GM21423 (cell line): ENCODE measurements at regions not wholly inside any gene's neighbourhood (a gene's known extent, or its start where the extent isn't known, plus 50 kb on each side); places are given as distances from the start of the nearest gene placed in this dataset.

ENCODE experiments used
- ATAC-seq: cut with Tn5 transposase; IDR thresholded peaks from one replicate; pipeline ENCODE4 v1.9.1; 2021; ENCODE audit warnings: mild to moderate bottlenecking, moderate library complexity; ENCODE audit not compliant: unreplicated experiment

DNA sequence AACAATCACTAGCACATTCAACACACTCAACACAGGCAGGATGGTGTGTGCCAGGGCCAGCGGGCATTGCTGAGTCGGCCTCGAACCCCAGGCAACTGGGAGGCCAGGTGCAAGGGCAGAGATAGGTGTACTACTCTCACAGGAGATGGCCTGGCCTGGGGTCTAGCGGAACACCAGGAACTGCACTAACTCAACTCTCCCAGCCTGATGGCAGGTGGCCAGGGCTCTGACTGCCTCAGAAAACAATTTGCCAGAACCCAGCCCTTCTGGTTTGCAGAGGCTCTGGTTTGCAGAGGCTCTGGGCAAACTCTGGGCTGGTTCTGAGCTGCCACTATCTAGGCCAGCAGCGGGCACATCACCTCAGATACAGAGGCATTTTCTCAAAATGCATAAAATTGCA, 229.2 kb upstream of the CHRNA7 start:
- no peak for ATAC-seq

DNA sequence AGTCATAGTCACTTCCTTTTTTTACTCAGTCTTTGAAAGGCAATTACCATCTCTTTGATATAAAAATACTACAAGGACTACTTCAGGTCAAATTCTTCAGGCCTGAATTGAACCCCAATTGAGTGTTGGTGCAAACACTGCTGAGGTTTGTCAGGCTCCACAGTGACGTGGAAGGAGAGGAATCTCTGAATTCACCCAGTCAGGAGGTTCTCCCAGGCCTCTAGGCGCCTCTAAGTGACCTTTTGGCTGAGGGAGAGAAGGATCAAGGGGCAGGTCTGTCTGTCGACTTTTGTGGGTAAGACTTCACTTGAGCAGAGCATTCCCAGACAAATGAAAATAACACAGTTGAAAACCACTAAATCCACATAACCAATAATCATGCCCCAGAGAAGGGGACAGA, 227.6 kb upstream of the CHRNA7 start:
- ATAC-seq: no peak

DNA sequence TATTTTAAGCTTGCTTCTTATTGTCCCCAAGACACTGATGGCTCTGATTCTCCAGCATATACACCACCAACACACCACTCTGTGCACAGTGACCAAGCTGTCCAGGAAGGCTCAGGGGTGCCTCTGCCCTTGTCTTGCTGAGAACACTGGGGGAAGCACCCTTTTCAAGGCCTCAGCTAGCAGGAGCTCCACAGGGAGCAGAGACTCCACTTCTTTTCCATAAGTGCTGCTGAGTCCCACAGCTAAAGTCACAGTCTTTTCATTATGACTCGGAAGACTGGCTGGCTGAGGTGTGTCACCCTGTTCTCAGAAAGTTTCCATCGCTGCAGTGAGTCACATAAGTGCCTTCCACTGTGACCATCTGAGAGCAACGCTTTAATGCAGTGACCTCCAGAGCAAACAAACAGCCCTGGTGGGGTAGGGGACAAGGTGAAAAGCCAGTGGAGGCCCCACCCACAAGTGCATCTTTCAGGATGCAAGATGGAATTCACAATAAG, 226.9 kb upstream of the CHRNA7 start:
- no peak for ATAC-seq

DNA sequence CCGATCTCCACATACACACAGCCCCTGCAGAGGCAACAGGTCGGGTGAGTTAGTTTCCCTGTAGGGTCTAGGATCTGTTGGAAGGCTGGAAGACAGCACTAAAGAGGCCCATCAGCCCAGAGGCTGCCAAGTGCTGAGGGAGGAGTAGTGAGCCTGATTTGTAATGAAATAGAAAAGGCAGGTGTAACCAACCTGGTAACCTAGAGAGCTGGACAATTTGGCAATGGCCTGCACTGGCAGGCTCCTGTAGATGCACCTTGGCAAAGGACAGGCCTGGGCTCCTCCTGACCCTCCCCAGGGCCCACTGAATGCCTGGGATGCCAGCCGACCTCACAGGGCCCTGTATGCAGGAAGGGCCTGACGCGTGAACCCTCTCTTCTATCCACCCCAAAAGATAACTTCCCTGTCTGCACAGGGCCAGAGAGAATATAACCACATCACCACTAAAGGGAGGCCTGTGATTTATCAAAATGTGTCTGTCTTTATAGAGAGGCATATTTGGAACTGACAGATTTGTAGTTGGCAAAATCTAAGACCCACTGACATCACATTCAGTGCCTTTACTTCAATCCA, 225.1 kb upstream of the CHRNA7 start:
- no peak for ATAC-seq

DNA sequence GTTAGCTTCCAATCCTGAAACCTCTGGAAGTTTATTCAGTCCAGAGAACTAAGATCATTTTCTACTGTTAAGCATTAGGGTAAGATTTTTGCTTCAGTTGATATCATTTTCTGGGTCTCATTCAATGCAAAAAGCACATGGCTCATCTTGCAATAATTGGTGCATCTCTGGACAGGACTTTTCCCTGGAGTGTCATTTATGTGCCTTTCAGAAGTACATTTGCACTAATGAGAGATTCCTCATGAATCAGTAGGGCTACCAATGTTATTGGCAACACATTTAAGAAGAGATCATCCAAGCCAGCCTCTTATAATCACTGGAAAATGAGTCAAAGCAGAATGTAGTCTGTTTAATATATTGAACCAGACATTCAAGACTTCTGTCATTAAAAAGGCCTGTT, 224.2 kb upstream of the CHRNA7 start:
- no peak for ATAC-seq

DNA sequence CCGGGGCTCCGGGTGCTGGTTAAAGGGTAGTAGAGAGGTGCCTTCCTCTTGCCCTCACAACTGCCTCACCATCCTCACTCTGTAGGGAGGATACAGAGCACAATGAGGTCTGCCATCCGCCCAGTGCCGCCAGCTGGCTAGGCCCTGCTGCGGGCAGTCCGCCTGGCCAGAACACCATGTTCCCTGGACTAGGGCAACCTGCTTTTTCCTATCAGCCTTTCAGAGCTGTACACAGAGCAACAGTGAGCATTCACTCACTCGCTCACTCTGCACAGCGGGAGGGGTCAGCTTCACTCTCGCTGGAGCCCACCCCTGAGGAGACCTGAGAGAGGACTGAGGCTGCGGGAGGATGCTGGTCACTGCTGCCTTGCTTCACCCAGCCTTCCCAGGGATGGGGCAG, 218.7 kb upstream of the CHRNA7 start:
- no peak for ATAC-seq

DNA sequence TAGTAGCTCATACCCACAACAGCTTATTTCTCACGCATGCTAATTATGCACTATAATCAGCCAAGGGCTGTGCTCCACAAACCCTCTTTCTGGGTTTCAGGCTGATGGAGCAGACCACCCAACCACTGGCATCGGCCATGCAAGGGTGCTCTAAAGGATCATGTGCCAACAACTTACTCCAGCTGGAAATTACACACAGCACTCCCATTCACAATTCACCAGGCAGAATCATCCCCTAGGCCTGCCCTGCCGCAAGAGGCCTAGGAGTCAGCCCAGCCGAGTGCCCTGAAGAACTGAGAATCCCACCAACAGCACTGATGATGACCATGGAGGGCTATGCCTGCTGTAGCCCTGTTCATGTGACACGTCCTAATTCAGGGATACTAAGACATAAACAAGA, 216.2 kb upstream of the CHRNA7 start:
- no peak for ATAC-seq

DNA sequence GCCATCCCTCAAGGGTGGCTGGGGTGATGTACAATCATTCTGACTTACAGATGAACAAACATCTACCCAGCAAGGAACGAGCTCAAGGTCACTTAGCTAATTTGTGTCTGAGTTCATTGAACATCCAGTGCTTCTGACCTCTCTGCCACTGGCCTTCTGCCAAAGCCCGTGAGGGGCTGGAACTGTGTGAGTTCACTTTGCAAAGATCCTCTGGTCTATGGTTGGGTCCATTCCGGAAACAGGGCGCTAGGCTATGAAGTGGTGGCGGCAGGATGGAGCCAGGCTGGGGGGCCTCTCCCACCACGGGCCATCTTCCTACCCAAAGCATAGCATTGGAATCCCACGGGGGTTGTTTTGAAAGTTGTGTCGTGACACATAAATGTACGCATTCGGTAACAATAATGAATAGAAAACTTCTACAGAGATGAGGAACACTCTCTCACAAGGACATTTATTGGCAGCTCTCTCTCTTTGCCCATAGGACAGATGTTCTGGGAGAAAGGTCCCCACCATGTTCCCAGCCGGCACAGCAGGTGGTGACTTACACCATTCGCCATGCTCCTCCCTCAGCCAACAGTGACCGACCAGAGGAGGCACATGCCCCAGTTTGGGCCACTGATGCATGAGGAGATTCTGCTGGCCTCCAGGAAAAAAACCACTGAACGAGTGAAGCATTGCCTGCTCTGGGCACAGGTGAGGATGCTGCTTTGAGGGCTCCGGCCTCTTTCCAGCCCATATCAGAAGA, 214.7 kb upstream of the CHRNA7 start:
- ATAC-seq: no peak

DNA sequence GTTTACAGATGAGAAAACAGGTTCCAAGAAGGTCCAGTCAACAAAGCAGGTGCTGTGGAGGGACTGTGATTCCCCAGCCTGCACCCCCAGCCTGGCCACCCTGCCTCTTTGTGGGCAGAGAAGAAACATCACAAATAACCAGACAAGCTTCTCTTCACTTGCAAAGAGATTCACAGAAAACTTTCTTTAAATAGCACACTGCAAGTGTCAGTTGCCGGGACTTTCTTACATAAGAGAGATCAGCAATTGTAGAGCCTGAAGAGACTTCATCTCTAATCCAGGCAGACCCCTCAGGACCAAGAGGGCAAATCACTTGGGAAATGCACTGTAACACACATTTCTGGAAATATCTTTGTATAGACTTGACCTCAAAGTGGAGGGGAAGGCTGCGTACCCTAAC, 207.9 kb upstream of the CHRNA7 start:
- ATAC-seq: no peak

DNA sequence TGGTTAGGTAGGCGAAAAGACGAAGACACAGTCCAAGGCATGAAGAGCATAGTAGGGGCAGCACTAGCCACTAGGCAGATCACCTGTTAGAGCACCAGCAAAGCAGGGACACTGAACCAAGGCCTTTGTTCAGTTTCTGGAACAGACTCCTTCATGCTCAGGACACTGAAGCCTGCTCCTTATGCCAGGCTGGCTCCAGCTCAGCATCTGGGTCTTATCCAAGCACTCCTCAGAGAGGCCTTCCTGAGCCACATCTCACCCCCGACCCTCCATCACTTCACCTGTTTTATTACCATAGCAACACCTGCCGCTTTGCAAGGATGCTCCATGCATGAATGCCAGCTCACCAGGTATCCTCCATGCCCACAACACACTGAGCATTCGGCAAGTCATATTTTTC, 206.3 kb upstream of the CHRNA7 start:
- ATAC-seq: no peak

DNA sequence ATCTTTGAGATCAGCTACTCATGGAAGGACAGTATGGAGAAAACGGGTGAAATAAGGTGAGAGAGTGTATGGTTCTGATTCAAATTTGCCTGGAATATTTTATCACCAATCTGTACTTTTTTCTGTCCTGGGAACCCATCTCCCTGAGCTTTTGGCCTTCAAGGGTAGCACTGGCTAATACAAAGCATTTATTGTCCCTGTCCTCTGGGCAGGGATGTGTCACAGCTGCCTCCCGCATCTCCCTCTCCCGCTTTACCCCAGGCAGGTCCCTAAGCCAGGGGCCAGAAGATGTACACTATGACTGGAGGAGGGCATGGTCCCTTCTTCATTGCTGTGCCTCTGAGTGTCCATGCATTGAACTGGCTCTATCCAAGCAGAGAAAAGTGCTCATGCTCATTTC, 201.7 kb upstream of the CHRNA7 start:
- no peak for ATAC-seq

DNA sequence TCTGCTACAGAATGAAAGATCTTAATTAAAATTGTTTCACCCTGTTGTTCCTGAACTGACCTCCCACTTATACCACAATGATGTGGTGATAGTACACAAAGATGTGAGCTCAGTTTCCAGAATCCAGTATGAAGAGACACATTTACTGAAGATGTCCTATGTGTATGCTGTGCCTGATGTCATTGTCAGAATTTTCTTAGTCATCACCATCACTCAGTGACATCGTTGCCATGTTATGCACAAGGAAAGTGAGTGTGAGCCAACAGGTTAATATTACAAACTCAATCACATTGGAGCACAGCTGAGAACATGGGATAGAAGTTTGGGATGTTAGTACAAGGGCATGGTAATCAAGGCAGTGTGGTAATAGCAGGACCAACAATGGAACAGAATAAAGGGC, 199.7 kb upstream of the CHRNA7 start:
- no peak for ATAC-seq

DNA sequence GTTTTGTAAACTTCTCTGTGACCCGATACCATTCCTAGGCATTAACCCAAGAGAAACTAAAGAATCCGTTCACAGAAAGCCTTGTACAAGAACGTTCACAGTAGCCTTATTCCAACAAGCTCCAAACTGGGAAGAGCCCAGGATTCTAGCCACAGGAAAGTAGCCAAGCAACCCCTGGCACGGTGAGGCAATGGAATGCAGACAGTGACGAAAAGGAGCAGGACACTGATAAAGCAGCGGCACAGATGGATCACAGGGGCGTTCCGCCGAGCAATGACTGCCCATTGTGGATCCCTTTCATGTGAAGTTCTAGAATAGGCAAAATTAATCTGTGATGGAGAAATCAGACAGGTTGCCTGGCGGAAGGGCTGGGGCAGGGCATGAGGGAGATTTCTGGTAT, 198.7 kb upstream of the CHRNA7 start:
- ATAC-seq: no peak

DNA sequence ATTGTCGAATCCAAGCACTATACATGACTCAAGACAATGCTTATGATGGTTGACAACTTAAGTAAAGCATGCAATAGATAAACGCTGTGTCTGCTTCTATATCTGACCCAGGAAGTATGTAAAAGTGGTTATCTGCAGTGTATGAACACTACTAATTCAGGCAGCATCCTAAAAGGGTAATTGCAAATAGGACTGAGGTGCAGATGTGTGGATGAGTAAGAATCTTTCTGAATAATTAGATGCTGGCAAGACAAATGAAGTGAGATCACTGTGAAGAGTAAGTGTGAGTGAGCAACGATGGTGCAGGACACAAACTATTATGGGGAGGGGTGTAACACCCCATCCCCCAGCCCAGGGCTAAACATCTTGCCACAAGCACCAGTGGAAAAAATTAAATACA, 195.7 kb upstream of the CHRNA7 start:
- no peak for ATAC-seq

DNA sequence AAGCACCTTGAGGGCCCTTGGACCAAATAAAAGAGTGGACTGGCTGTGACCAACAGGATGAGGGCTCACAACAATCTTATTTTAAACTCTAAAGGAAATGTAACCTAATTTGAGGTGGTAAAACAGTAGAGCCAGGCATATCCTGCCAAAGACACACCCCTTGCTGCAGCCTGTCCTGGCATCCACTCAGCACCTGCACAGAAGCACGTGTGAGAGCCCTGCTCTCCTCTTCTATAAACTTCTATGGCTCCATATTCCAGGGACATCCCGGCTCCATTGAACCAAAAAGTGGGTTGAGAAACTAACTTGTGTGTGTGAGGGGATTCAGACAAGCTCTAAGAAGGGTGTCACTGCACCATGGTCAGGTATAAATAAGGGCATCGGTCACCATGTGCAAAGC, 190.9 kb upstream of the CHRNA7 start:
- ATAC-seq: no peak

DNA sequence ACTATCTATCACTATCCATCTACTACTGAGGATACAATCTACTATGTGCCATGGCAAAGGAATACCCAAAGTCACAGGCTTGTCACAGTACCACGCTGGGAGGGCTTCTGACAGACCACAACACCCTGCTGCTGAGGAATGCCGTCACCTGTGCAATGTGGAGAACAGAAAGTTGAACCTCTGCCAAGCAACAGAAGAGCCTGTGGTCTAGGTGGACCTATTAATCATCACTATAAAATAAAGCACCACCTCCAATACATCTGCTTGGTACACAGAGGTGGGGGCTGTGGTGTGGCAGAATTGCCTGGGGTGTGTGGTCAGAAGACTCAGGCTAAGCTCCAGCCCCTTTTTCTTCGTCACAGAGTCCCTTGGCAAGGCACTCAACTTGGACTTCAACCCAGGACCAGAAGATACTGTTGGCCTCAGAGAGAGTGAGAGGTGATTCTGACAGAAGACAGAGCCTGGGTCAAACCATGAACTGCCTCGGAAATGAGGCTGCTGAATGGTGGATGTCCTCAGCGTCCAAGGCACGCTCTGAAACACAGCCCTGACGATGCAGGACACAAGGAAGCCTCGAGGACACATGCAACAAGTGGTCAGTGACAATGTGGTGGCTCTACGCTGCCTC, 189.4 kb upstream of the CHRNA7 start:
- ATAC-seq: no peak

DNA sequence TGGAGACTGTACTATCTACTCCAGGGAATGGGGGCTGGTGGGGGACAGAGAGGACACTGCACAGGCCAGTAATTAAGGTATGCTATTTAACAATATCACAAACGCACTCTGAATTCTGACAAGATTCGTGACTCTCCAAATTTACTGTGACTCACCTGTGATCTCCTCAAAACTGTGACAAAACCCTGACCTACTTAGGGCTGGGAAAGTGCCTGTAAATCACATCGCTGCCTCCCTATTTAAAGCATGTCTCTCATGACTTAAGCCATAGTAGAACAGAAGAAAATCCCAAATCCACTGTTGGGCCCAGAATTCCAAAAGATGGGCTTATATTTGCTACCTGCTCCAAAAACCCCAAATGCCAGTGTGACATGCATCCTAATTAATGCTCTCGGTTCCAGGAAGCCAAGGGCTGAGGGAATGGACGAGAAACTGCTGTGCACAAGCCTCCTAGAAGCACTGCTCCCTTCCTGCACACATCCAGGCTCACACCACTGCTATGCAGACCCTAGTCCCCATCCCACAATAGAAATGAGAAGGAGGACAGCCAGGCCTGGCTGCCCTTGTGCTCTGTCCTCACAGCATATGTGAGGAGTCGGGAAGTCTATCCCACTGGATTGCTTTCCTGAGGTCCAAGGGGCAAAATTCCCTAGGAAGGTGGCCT, 187.7 kb upstream of the CHRNA7 start:
- no peak for ATAC-seq

DNA sequence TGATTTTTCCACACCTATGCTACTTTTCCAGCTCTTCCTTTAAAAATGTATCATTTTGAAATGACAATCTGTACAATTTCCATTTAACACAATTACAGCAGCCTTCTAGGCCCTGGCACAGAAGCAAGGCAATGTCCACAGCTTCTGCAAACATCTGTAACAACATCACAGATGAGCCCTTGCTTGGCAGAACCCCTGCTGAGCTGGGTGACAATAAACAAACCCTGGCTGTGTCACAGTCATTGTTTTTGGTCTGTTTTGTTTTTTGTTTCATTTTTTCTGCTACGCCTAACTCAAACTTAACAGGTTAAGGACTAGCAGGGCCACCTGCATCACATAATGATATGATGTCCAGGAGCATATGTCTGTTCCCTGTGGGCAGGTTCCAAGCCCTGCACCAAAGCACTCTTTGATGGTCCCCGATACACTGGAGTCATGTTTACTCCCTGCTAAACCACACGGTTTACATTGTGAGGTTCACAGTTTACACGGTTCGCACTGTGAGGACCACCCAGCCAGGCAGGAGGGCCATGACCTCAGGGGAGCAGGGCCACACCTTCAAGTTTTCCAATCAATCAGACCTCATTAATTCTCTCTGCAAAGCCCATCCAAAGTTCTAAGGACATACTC, 186.8 kb upstream of the CHRNA7 start:
- ATAC-seq: no peak

DNA sequence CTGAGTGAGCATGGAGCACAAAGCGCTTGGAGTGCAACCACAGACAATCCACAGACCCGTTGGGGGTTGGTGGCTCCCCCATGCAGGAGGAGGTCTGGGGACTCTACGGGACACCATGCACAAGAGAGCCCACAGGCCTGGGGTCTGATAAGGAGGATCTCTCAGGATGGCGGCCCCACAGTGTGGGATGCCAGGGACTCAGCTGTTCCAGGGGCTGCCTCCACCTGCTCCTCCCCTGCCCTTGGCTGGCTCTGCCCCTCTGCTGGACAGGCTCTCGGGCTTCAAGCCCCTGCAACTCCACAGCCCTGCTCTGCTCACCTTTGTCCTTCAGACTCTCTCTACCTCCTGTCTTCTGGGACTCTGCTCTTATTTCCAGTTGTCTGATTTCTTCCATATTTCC, 184.5 kb upstream of the CHRNA7 start:
- ATAC-seq: no peak

DNA sequence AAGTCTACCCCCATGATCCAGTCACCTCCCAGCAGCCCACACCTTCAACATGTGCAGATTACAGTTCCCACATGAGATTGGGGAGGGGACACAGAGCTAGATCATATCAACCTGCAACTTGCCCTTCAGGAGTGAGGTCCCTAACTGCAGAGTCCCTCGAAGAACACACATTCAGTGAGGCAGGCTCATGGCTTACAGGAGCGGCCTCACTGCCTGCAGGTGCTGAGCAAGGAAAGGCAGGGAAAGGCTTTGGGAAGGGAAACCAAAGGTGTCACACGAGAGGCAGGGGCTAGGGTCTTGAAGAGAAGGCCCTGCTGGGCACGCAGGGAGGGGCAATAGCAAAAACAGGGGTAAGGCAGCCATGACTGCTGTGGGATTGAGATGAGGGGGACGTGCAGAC, 182.4 kb upstream of the CHRNA7 start:
- no peak for ATAC-seq

DNA sequence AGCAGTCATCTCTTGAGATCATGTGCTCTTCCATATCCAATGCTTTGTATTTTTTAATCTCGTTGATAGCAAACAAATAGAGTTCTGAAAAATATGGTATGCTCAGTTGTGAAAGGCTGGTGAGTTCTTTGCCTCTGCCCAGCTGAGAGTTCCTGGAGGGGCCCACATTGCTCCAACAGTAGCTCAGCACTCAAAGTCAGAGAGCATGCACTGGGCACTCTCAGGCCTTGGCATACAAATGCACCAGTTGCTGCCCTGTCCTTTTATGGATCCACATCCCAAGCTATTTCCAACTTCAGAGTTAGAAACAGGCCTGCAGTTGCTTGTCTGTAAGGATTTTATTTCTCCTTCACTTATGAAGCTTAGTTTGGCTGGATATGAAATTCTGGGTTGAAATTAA, 181.7 kb upstream of the CHRNA7 start:
- ATAC-seq: no peak
